ENCODE measurements at regions not wholly inside any gene's neighbourhood (a gene's known extent, or its start where the extent isn't known, plus 50 kb on each side); places are given as distances from the start of the nearest gene placed in this dataset.

DNA sequence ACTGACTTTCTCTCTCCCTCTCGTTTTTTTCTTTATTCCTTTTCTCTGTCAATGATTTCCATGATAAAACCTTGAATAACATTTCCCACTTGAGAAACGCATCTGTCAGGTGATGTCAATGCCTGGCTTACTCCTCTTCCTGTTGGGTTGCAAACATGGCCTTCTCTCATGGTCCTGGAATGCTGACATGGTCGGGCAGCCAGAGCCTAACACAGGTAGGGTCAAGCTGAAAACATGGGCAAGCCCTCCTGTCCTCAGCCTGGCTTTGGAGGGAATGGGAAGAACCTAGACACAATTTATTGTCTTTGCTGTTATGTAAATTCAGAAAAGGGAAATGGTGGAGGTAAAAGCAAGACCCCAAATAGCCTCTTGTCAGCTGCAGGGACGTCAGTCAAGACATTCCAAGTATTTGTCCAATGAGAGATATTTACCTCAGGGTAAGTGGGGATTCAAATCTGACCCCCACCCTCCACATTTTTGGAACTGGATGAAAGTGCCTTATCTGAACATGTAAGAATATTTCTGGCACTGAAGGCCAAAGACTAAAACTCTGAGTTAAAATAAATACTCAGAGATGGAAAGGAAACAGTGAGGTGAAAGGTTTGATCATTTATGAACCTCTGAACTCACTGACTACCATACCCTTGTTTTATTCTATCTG lies 473.8 kb downstream of the SPRY1 start:
- TF ChIP-seq EZH2phosphoT487 (IDR thresholded peaks at IDR 0.05; ENCODE audit: insufficient read depth, low read depth) (no peak), EZH2 (IDR thresholded peaks at IDR 0.05; ENCODE audit: insufficient read depth, poor library complexity, severe bottlenecking) (no peak)
